GM12878 (cell line): ENCODE measurements at regions not wholly inside any gene's neighbourhood (a gene's known extent, or its start where the extent isn't known, plus 50 kb on each side); places are given as distances from the start of the nearest gene placed in this dataset.

Source experiments
- ATAC-seq: fragments of 200-7000 bp; cut with Tn5 transposase; 3 replicates; pipeline ENCODE4 v1.9.1; 2020; ENCODE audit warnings: mild to moderate bottlenecking, moderate library complexity
- BruUV-seq: library from RNA; stranded (reverse); fragments of 400-500 nt; replicated peaks from 2 replicates; lab custom pipeline; 2021; lab: Mats Ljungman, UMichigan
- CTCF ChIA-PET: fragments of 300-600 bp; sonication (Branson Sonifier 250); formaldehyde crosslinking; extraction: SDS; loops from one replicate; lab custom pipeline; 2021; ENCODE audit warnings: inconsistent platforms; lab: Yijun Ruan, JAX
- POLR2A ChIA-PET: fragments of 350-600 bp; formaldehyde crosslinking; extraction: SDS; loops from one replicate; lab custom pipeline; 2021; ENCODE audit warnings: inconsistent platforms; lab: Charles Lee
- RAD21 ChIA-PET: fragments of 300-600 bp; sonication (Branson Sonifier 250); formaldehyde crosslinking; loops from one replicate; lab custom pipeline; 2023; ENCODE audit warnings: antibody characterized with exemption; ENCODE audit not compliant: unreplicated experiment; lab: Charles Lee
- SMC1A ChIA-PET: fragments of 300-600 bp; sonication (Branson Sonifier 250); formaldehyde crosslinking; loops from one replicate; lab custom pipeline; 2023; ENCODE audit not compliant: unreplicated experiment, uncharacterized antibody; lab: Charles Lee
- DNase-seq: peaks from one replicate; pipeline ENCODE4 v3.0.0-alpha.2; 2011; ENCODE audit warnings: low read depth, low spot score
- FAIRE-seq: peaks from 3 replicates; lab custom pipeline; 2011; peaks lifted over from hg19 to GRCh38; lab: Jason Lieb, UNC
- H2AFZ ChIP-seq: 2 replicates; pipeline ENCODE4 v1.6.0; 2011; ENCODE audit warnings: low read depth, low read length, control low read depth; ENCODE audit not compliant: control insufficient read depth
- H3K27ac ChIP-seq: 2 replicates; pipeline ENCODE4 v1.5.1; 2011; ENCODE audit warnings: control low read depth; ENCODE audit not compliant: control insufficient read depth, insufficient read depth
- H3K27me3 ChIP-seq, 2 experiments: replicated peaks in 1 of 2; 2 replicates each; pipeline versions ENCODE4 v1.6.0 to v1.6.1; 2011; ENCODE audit warnings: low read length in 1 of 2; ENCODE audit not compliant: control insufficient read depth in 2 of 2, insufficient read depth in 2 of 2
- H3K36me3 ChIP-seq, 2 experiments: 2 replicates each; pipeline ENCODE4 v1.5.1; 2011; ENCODE audit warnings: low read length in 1 of 2; ENCODE audit not compliant: control insufficient read depth in 2 of 2, insufficient read depth in 2 of 2
- H3K4me1 ChIP-seq: 2 replicates; pipeline ENCODE4 v1.6.1; 2011; ENCODE audit warnings: mild to moderate bottlenecking, low read length, moderate library complexity, mixed read lengths; ENCODE audit not compliant: control insufficient read depth, insufficient read depth
- H3K4me2 ChIP-seq: 2 replicates; pipeline ENCODE4 v1.6.0; 2011; ENCODE audit warnings: control low read depth; ENCODE audit not compliant: control insufficient read depth, insufficient read depth
- H3K4me3 ChIP-seq: fragments of 200-600 bp; sonication (generic); 2 replicates; pipeline ENCODE4 v1.5.1; 2016
- H3K79me2 ChIP-seq: 2 replicates; pipeline ENCODE4 v1.6.0; 2011; ENCODE audit warnings: low read length; ENCODE audit not compliant: control insufficient read depth, insufficient read depth
- H3K9ac ChIP-seq: 2 replicates; pipeline ENCODE4 v1.8.0; 2011; ENCODE audit warnings: low read length, control low read depth, mixed read lengths; ENCODE audit not compliant: control insufficient read depth, insufficient read depth
- H3K9me3 ChIP-seq: replicated peaks from 3 replicates; pipeline ENCODE4 v1.5.1; 2011; ENCODE audit warnings: mild to moderate bottlenecking, low read length; ENCODE audit not compliant: control insufficient read depth, insufficient read depth
- H4K20me1 ChIP-seq: 2 replicates; pipeline ENCODE4 v1.6.0; 2011; ENCODE audit not compliant: control insufficient read depth, insufficient read depth
- BMI1 ChIP-seq: fragments of 450-650 bp; IDR thresholded peaks from 2 replicates; pipeline ENCODE4 v1.6.1; 2016; ENCODE audit warnings: mild to moderate bottlenecking, moderate library complexity, borderline replicate concordance
- IKZF1 ChIP-seq: fragments of 450-650 bp; conservative IDR thresholded peaks from 2 replicates; pipeline ENCODE4 v1.6.1; 2017; ENCODE audit warnings: antibody characterized with exemption, mild to moderate bottlenecking
- IRF5 ChIP-seq: fragments of 450-650 bp; IDR thresholded peaks from 2 replicates; pipeline ENCODE4 v1.6.1; 2017; ENCODE audit warnings: borderline replicate concordance
- NBN ChIP-seq: fragments of 450-650 bp; IDR thresholded peaks from 2 replicates; pipeline ENCODE4 v1.6.1; 2016
- NFIC ChIP-seq: IDR thresholded peaks from 2 replicates; pipeline ENCODE4 v1.6.1; 2012; ENCODE audit warnings: low read depth, mild to moderate bottlenecking, inconsistent platforms, low read length, moderate library complexity
- NFXL1 ChIP-seq: fragments of 450-650 bp; IDR thresholded peaks from 2 replicates; pipeline ENCODE4 v1.6.1; 2017; ENCODE audit warnings: antibody characterized with exemption, mild to moderate bottlenecking, borderline replicate concordance
- NFYA ChIP-seq: IDR thresholded peaks from 2 replicates; pipeline ENCODE4 v1.6.1; 2011; ENCODE audit warnings: low read depth, mild to moderate bottlenecking, low read length, improper control_type of control experiment, borderline replicate concordance
- PAX8 ChIP-seq: fragments of 450-650 bp; IDR thresholded peaks from 2 replicates; pipeline ENCODE4 v1.6.1; 2017; ENCODE audit warnings: mild to moderate bottlenecking, moderate library complexity
- RCOR1 ChIP-seq: conservative IDR thresholded peaks from 2 replicates; pipeline ENCODE4 v1.6.1; 2012; ENCODE audit warnings: low read depth, low read length, improper control_type of control experiment
- SRF ChIP-seq, 2 experiments: IDR thresholded peaks; 2 replicates each; pipeline ENCODE4 v1.6.1; 2011; ENCODE audit warnings: low read depth in 2 of 2, low read length in 2 of 2, mild to moderate bottlenecking in 1 of 2, moderate library complexity in 1 of 2
- ZSCAN29 ChIP-seq: fragments of 450-650 bp; IDR thresholded peaks from 2 replicates; pipeline ENCODE4 v1.6.1; 2017; ENCODE audit warnings: mild to moderate bottlenecking, moderate library complexity
- WGBS: methylation state at CpG from one replicate; pipeline ENCODE4 v1.1.6; 2016; ENCODE audit warnings: low lambda C conversion rate; ENCODE audit not compliant: insufficient replicate concordance, insufficient coverage; ENCODE audit errors: missing lambda C conversion rate; 5-methylcytosine and 5-hydroxymethylcytosine counted together
- in situ Hi-C: fragments of 300-500 bp; cut with MboI; formaldehyde crosslinking; loops from 9 replicates; pipeline ENCODE4 v1.14.3; 2018; ENCODE audit warnings: mixed read lengths
- intact Hi-C: fragments of 100-400 bp; cut with micrococcal nuclease; formaldehyde crosslinking; loops from one replicate; pipeline ENCODE4 v1.14.2; 2022; ENCODE audit not compliant: unreplicated experiment
- TF ChIP-seq, protein P1 (sequence below): IDR thresholded peaks from 2 replicates; pipeline ENCODE4 v1.6.1; 2011; ENCODE audit warnings: borderline replicate concordance, low read depth, mild to moderate bottlenecking, moderate library complexity, mixed read lengths, low read length; ENCODE audit not compliant: insufficient read depth; ENCODE audit errors: extremely low read length
- TF ChIP-seq, protein P2 (sequence below): IDR thresholded peaks from 2 replicates; pipeline ENCODE4 v1.6.1; 2012; ENCODE audit warnings: low read depth, low read length, improper control_type of control experiment

DNA sequence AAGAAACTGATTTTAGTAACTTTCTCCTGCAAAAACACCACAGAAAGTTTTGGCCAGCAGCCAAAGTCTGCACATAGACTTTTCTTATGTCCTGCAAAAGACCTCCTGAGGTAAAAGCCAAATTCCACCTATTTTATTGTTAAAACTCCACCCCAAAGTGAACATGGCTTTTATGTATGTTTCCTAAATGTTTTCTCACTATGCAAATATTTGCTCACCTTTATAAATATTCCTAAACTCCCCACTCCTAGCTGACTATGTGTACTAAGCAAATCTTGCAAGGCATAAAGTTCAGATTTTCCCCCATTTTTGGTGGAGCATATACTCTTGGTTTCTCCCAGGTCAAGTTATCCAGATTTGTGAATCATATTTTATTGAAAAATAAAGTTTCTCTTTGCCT is 446.2 kb downstream of the DNAH5 start:
- intact Hi-C loops: no loop called here
- Histone ChIP-seq H3K9ac (no peak overlapping the region), H4K20me1 (no peaks in the 10 kb centered on the region), H3K4me3 (no peak overlapping the region), H3K79me2 (no peaks in the 10 kb centered on the region), H3K9me3 (no peaks in the 10 kb centered on the region), H3K27me3 (no peaks in the 10 kb centered on the region), H3K4me2 (no peak overlapping the region), H3K36me3 (no peaks in the 10 kb centered on the region), H2AFZ (no peak overlapping the region), H3K4me1 (no peaks in the 10 kb centered on the region), H3K27ac (no peak overlapping the region)
- ChIA-PET RAD21 (no interaction called here), POLR2A (no interaction called here), SMC1A (no interaction called here), CTCF (no interaction called here)
- no peak for TF ChIP-seq IRF5
- TF ChIP-seq, protein P1, sequence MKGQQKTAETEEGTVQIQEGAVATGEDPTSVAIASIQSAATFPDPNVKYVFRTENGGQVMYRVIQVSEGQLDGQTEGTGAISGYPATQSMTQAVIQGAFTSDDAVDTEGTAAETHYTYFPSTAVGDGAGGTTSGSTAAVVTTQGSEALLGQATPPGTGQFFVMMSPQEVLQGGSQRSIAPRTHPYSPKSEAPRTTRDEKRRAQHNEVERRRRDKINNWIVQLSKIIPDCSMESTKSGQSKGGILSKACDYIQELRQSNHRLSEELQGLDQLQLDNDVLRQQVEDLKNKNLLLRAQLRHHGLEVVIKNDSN: no peak
- no peak for TF ChIP-seq NFIC
- DNase-seq (no peak), FAIRE-seq (no peak), ATAC-seq (no peak)
- no TSS peak for BruUV-seq
- in situ Hi-C loops: no loop called here

- Histone ChIP-seq H3K4me2 (no peak overlapping the region), H3K4me3 (no peak overlapping the region), H4K20me1 (no peaks in the 10 kb centered on the region), H3K36me3 (no peaks in the 10 kb centered on the region), H3K27ac (no peak overlapping the region), H2AFZ (no peak overlapping the region), H3K9me3 (no peaks in the 10 kb centered on the region), H3K9ac (no peak overlapping the region)
- SMC1A ChIA-PET: no interaction called here
- CTCF ChIA-PET: interaction anchor here (1.0 kb wide), 1 partner anchor 9 kb away, joined by 5 read pairs; no protein-coding TSS in a partner anchor
- no TSS peak for BruUV-seq
- intact Hi-C loops: no loop called here
- no peak for DNase-seq
- POLR2A ChIA-PET: no interaction called here
- in situ Hi-C loops: no loop called here
- no peak for ATAC-seq
- RAD21 ChIA-PET: no interaction called here
- WGBS: 40% methylated on average over 8 of the region's 8 CpGs
- no peak for FAIRE-seq
- TF ChIP-seq RCOR1: no peak
- TF ChIP-seq NFYA: no peak
- no peak for TF ChIP-seq BMI1
- TF ChIP-seq ZSCAN29: no peak
- TF ChIP-seq, protein P2, sequence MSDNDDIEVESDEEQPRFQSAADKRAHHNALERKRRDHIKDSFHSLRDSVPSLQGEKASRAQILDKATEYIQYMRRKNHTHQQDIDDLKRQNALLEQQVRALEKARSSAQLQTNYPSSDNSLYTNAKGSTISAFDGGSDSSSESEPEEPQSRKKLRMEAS: no peak
- no peak for TF ChIP-seq SRF (IDR thresholded peaks at IDR 0.05; ENCODE audit: low read depth in 2 of 2, low read length in 2 of 2)
- no peak for TF ChIP-seq NBN
- no peak for TF ChIP-seq IKZF1
- no peak for TF ChIP-seq PAX8
- no peak for TF ChIP-seq NFXL1
- TF ChIP-seq, all 136 proteins: peak for 0
- Histone ChIP-seq H3K27me3 (no peaks in the 10 kb centered on the region), H3K4me1 (no peaks in the 10 kb centered on the region), H3K79me2 (no peaks in the 10 kb centered on the region)
Observed at GRCh38 chr5:13488254-13488931, 456.1 kb downstream of the DNAH5 start.
